Kidney capillary endothelial cell (primary cell): ENCODE measurements at regions not wholly inside any gene's neighbourhood (a gene's known extent, or its start where the extent isn't known, plus 50 kb on each side); places are given as distances from the start of the nearest gene placed in this dataset.
"Not testable (repeated sequence)": the region's sequence is repeated elsewhere in the genome, so short reads cannot be mapped to it uniquely, and the experiment has no call there.

ENCODE experiments used
- DNase-seq: peaks from one replicate; pipeline ENCODE4 v3.0.0-alpha.2; 2018; ENCODE audit warnings: low spot score

DNA sequence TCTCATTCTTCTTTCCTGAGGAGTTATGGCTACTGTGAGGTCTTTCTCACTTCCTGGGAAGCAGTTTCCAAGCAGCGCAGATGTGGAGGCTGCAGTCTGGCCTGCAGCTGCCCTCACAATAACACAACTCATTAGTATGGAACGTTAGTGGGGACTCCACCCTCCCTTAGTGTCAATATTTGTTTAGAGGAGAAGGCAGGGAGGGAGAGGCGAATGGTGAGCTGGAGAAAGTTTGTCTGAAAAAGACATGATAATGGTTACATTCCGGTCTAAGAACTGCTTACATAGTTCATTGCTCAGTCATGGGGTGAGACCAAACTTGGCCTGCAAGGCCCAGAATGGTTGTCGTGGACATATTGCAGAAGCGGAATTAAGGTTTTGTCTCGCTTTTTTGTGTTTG is 170.2 kb downstream of the HS3ST3B1 start:
- DNase-seq: no peak

DNA sequence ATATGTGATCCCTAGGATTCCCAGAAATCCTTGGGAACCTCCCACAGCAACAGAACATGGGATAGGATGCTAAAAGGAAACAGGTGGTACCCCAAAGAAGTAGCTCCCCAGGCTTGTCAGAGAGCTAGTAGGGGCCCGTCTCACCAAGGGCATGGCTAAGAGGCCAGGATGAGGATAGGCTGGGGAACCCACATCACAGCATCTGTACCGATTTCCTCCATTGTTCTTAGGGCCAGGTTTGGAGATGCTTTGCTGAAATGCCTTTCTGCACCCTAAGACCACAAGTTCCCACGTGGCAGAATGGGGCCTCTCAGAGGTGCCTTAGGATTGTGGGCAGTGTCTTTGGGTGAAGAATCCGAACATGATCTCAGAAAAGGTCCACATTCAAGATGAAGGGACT is 169.5 kb downstream of the HS3ST3B1 start:
- DNase-seq: no peak

DNA sequence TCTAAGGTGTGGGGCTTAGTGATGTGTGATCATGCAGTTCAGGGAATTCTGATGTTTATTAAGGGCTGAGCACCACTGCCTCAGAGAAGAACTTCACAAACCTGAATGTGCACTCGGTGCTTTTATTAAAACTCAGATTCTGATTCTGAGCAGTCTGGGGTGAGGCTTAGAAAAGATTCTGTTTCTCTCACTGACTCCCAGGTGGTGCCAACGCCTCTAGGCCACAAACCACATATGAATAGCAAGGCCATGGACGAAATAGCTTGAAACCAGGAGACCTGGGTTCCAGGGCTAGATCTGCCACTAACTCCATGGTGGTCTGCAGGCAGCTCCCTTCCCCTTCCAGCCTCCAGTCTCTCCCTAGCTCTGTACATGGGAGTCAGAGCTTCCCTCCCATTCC is 169.1 kb downstream of the HS3ST3B1 start:
- DNase-seq: no peak

DNA sequence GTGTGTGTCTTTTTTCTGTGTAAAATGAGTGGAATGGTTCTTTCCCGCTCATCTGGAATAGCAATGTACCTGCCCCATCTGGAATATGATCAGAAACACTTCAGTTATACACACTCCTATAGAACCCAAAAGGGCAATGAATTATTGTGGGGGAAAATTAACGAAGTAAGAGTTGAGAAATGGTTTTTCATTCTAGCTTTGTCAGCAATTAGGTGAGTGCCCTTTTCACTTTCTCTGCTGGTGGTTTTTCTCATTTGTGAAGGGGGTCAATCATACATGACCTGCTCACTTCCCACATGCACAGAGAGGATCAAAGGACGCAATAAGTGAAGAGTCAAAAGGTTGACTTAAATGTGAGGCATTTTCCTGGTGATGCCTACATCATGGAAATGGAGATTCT is 168.0 kb downstream of the HS3ST3B1 start:
- no peak for DNase-seq

DNA sequence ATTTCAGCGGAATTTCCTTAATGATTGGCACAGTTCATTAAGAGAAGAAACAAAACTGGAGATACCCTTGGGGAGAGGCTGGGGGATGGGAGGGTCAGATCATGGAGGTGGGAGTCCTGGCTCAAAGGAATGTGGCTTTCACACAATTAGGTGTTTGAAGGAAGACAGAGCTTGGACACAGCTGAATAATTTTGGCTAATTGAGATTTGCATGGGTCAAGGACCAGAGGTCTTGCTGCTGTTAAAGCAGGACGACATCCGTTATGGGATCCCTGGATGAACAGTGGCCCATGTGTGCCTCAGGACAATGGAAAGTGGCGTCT is 160.3 kb downstream of the HS3ST3B1 start:
- DNase-seq: no peak

DNA sequence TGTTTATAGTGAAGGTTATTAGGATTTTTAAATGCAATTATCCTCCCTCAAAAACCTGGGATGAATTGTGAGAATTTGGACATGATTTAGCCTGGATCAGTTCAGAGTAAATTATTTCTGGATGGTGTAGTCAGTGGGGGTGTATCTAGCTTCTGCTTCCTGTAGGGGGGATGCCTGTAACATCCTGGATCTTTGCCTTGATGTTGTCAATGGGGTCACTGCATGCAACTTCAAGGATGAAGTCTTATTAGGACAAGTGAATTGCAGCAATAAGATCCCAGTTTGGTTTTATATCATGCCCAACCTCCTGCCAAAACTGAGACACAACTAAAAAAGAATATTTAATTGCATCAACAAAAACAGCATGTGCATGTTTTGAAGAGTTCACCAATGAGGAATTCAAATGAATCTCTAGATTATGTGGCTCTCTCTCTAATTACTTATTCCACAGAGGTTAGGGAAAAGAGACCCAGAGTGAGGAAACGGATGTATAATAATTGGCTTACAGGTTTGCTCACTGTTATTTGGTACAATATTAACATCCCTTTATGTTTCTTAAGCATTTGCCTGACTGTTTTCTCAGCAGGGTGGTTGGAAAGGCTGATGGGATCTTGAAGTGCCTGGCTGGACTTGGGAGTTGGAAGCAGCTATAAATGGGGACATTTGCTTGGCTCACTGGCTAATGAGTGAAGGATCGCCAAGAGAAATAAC is 159.8 kb downstream of the HS3ST3B1 start:
- DNase-seq: no peak

DNA sequence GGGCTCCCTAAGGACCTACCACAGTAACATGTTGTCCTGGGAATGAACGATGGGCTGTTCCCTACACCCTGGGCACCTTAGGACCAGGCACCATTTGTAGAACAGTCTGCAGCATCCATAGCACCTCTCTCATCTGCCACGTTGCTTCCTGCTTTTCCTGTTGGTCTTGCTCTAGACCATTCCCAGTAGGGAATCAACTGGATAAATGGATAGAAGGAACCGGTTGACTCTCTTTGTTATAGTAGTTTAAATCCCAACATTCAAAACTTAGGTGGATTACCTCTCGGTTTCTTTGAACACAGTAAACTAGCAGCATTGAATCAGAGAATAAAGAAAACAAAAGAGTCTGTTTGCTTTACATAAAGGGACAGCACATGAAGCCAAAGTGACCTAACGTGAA is 159.1 kb downstream of the HS3ST3B1 start:
- no peak for DNase-seq

DNA sequence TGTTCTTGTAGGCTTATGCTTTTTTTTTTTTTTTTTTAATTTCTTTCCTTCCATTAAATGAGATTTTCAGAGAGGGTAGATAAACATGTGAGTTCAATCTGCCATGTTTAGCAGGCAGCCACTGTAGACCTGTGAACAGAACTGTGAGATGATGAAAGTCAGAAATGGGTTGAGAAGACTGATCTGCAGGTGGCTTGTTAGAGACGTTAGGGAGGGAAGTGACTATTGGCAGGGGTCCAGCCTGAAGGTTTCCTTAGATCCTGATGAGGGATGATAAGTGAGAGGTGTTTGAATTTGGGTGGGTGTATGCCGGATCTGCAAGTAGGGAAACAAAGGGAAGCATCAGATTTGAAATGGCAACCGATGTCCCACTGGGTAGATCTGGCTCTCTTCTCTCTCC is 157.8 kb downstream of the HS3ST3B1 start:
- DNase-seq: no peak

DNA sequence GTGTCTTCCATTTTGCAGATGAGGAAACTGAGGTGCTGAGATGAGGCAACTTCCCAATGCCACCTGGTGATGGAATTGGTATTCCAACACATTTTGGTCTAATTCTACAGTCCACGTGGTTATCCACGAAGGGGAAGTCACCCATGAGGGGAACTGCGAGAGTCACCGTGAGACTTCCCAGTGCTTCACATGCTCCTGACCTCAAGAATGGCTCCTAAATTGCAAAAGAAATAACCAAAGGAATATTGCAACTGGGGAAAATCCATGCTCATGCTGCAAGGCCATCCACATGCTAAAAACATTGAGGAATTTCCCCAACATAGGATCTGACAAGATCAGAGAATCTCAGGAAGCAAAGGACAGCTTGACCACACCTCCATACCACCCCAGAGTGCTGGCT is 153.9 kb downstream of the HS3ST3B1 start:
- DNase-seq: no peak

DNA sequence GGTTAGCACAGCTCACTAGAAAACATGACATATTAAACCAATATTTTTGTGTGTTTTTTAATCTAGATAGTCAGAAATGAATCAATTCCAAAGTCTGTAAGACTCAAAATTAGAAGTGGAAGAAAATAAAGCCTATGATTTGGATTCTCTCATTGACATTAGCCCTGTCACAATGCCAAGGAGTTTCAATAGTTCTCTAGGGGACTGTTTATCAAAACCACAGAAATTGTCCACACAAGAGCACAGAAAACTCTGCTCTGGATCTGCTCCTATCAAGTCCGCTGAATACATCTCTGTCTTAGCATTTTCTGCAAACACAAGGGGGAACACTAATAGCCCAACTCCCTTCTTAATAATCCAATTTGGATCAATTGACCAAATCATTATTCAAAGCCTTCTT is 152.0 kb downstream of the HS3ST3B1 start:
- DNase-seq: no peak

DNA sequence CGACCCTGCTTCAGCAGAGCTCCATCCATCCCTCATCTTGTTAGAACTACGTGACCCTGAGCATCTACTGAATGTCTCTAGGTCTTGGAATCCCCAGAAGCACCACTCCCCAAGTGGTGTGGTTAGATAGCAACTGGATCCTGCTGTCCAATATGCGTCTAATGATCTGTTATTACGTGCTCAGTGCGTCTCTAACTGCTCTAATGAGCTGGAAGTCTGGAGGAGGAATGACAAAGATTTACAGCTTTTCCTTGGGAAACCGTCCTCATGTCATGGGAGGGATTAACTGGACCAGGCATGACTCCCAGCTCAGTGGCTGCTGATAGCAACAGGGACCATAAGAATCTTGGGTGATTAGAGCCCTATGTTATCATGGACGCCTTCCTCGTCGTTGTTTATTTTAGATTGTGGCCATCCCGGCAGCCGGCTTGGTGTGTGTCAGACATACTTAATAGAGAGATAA is 150.9 kb downstream of the HS3ST3B1 start:
- DNase-seq: no peak

DNA sequence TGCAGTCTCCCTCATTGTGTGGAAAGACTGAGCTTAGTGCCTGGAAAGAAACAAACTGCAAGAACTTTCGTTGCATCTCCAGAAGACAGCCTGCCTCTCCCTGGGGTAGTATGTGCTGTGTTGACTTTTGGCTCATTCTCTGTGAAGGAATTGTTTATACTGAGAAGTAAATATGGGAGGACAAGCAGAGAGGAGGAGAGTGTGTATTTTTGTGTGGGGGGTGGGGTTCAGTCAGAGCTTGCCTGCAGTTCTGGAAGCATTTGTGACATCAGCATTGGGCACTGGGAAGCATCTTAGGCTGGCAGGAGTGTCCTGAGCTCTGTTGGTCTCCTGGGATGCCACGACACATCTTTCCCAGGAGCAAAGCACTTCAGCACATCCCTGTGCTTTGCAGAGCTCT is 147.9 kb downstream of the HS3ST3B1 start:
- no peak for DNase-seq

DNA sequence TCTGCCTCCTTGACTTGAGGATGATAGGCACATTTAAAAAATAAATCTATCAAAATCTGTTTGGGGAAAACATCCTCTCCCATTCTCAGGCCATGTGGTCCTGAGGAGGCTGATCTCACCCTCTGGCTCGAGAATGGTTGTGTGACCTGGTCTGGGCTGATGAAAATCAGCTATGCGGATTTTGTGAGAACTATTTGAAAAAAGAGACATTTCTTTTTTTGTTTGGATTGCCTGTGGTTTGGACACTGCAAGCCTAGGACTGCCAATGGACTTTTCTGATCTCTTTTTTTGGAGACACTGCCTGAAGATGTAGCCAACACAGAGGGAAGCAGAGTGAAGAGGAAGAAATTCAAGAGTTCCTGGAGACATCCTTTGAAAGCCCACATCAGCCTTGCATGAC is 145.9 kb downstream of the HS3ST3B1 start:
- DNase-seq: no peak

DNA sequence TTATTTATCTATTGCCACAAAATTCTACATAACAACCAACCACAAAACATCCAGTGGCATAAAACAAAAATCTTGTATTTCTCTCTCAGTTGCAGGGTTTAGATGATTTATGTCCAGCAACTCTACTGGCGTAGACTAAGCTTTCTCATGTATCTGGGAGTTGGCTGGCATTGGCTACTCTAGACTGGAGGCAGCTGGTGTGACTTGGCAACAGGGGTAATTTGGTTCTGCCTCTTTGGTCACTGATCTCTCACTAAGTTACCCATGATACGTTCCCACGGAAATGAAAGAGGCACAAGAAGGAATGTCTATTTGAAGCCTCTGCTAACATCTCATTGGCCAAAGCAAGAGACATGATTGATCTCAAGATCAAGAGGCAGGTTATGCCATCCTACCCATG is 144.0 kb downstream of the HS3ST3B1 start:
- DNase-seq: no peak

DNA sequence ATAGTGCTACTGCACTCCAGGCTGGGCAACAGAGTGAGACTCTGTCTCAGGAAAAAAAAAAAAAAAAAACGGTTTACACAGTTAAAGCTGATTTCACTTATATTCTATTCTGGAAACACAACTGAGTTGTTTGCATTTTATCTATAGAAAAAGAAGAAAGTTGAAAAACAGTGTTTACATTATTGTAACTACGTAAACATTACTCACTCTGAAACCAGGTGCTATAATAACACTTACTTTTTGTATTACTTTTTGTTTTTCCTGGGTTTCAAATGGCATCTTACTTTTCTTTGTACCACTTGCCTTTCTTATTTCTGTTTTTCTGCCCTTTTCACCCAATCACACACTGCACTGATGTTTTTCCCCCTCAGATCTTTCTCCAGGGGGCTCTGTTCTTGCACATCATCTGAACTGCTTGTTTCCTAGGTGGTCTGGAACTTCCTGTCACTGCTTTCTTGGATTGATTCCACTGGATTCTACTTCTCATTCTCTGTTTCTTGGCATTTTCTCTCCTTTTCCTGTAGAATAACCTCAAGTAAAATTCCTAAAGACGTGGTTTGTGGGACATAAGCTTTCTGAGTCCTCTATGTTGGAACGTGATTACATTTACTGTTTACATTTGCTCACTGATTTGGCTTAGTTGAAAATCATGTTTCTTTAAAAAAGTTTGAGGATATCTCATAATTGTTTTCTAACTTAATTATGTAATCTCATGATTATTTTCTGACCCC is 142.1 kb downstream of the HS3ST3B1 start:
- no peak for DNase-seq

DNA sequence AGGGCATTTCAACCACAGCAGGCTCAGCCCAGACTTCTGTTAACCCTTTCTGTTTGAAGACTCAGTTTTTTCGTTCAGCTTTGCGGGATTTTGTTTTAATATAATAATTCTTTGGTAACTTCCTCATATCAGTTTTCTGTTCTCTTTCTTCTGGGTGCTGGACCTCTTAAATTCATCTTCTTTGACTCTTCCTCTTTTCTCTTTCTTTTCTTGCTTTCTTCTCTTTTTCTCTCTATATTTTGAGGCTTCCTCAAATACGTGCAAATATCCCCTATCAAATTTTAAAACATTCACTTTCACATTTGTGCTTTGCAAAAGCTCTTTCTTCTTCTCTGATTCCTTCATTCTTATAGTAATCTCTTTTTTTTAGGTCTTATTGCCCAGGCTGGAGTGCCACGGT is 136.3 kb downstream of the HS3ST3B1 start:
- no peak for DNase-seq

DNA sequence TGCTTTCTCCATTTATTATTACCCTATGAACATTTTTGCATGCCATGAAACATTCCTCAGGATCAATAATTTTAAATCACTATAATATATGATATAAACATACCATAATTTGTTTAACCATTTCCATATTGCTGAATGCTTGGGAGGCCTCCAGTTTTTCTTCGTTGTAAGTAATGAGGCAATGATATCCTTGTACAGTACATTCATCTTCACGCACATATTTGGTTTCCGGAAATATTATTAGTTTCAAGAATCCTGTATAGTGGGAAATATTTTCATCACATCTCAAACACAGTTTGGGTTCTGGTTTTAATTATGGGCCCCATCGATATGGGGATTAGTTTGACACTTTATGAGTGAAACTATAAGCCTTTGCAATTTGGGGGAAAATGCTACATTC is 135.4 kb downstream of the HS3ST3B1 start:
- no peak for DNase-seq

DNA sequence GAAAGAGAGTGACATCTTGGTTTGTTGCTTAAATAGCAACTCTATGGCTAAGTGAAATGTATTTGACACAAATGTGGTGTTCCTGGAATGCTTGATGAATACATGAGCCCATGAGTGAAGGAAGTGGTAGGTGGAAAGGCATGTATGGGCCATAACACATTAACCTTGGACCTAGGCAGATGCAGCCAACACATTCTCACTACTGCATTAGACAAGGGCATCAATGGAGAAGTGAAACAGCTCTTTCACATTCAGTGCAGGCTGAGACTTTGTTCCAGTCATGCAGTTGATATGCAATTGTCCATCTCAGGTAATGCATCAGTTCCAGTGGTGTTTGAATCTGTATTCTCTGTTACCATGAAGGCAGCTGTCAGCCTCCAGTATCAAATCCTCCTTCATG is 133.6 kb downstream of the HS3ST3B1 start:
- no peak for DNase-seq

DNA sequence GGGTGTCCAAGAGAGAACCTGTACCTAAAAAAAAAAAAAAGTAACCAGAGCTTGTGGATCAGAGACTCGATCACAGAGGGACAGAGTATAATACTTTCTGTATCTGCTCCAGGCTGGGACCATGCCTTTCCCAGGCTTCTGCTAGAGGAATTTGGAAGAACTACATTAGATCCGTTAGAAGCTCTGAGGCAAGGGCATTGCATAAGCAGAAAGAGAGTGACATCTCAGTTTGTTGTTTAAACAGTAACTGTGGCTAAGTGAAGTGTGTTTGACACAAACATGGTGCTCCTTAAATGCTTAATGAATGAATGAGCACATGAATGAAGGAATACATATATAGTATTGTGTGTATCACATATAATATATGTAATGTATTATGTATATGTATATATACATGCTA is 131.2 kb downstream of the HS3ST3B1 start:
- DNase-seq: no peak

DNA sequence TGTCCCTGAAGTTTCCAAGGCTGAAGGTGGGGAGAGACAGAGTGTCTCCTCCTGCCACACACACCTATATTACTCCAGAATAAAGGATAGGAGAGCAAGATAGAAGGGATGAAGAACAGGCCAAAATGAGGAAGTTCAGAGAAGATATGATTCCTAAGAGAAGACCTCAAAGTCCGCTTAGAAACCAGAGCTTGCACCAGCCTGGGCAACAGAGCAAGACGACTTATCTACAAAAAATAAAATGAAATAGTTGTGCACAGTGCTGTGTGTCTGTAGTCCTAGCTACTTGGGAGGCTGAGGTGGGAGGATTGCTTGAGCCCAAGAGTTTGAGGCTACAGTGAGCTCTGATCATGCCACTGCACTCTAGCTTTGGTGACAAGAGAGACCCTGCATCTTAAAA is 128.2 kb downstream of the HS3ST3B1 start:
- DNase-seq: no peak

DNA sequence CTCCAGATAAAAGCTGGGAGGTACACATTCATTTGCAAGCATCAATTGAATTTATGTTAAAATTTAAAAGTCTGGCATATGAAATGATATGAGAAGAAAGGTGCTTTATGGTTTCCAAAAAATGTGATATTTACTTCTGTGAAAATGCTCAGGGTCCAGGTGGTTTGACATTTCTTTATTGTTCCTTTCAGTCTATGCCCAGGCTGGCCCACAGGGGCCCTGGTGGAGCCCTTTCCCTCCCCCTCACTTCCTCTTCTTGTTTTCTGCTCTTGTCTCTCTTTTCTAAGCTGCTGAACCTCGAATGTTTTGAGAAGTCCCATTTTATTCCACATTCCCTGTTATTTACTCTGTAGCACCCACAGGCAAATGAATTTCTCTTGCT is 127.8 kb downstream of the HS3ST3B1 start:
- DNase-seq: no peak

DNA sequence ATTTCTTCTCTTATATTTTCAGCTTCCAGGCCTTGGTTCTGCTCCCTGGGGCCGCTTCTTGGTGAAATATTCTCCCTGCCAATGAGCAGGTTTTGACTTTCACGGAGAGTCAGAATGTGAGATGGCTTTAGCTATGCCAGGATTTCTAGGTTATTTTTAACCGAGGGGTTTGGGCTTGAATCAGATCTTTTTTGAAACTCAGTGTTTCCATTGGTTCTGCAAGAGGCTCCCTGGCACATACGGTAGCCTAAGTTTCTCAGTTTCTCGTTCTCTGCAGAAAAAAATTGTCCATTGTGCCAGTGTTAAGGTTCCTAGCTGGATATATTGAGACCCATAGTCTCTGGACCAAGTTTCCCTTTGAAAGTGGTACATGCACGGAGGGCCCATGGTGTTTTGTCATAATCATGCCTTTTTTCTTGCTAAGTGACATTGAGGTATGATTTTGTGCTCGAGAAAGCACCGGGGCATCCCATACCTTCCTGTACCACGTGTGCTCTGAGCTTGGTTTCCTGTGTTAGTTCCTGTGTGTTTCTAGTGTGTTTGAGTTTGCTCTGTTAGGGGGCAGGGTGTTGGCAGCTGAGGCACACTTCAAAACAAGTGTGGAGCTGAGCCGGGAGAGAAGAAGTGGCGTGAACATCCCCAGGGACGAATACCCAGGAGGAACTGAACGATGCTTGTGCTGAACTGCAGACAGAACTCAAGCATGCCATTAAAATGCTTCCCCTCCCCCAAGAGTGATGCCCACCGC is 127.2 kb downstream of the HS3ST3B1 start:
- no peak for DNase-seq

DNA sequence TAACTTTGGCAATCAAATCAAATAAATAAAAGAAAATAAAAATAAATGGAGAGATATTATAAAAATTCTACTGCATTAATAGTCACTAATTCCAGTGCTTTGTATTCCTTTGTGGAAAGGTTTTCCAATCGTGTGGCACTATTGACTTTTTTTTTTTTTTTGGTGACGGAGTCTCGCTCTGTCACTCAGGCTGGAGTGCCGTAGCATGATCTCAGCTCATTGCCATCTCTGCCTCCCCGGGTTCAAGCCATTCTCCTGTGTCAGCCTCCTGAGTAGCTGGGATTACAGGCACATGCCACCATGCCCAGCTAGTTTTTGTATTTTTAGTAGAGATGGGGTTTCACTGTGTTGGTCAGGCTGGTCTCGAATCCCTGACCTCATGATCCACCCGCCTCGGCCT is 122.3 kb downstream of the HS3ST3B1 start:
- DNase-seq: not testable (repeated sequence)
